K562 (cell line): ENCODE measurements at regions not wholly inside any gene's neighbourhood (a gene's known extent, or its start where the extent isn't known, plus 50 kb on each side); places are given as distances from the start of the nearest gene placed in this dataset.

Experiments used
- ETV5 ChIP-seq: sonication (generic); formaldehyde crosslinking; IDR thresholded peaks from 2 replicates; pipeline ENCODE4 v1.4.0; 2020; ENCODE audit warnings: low read depth, mild to moderate bottlenecking, missing genetic modification reagents
- HMG20A ChIP-seq: fragments of 450-650 bp; formaldehyde crosslinking; conservative IDR thresholded peaks from 2 replicates; pipeline ENCODE4 v1.4.0; 2020; ENCODE audit warnings: mild to moderate bottlenecking, mixed read lengths
- HMG20B ChIP-seq: fragments of 250-450 bp; sonication (Bioruptor Pico); IDR thresholded peaks from 2 replicates; pipeline ENCODE4 v1.5.0; 2021; ENCODE audit warnings: mild to moderate bottlenecking
- IFI16 ChIP-seq: fragments of 250-450 bp; sonication (Bioruptor Pico); IDR thresholded peaks from 2 replicates; pipeline ENCODE4 v2.1.2; 2022; ENCODE audit warnings: mild to moderate bottlenecking, inconsistent platforms
- MAFK ChIP-seq: IDR thresholded peaks from 2 replicates; pipeline ENCODE4 v1.6.1; 2011; ENCODE audit warnings: low read length, improper control_type of control experiment
- SUPT5H ChIP-seq: fragments of 450-650 bp; IDR thresholded peaks from 2 replicates; pipeline ENCODE4 v1.6.1; 2016
- TAL1 ChIP-seq: fragments of 450-650 bp; IDR thresholded peaks from 2 replicates; pipeline ENCODE4 v1.6.1; 2016; ENCODE audit warnings: mild to moderate bottlenecking
- TF ChIP-seq, protein P1 (sequence below), 3 experiments: IDR thresholded peaks in 2 of 3; conservative IDR thresholded peaks in 1 of 3; 2 replicates each; pipeline ENCODE4 v1.5.1; 2011 to 2012; ENCODE audit warnings: low read length in 3 of 3, mild to moderate bottlenecking in 3 of 3, control low read depth in 2 of 3, improper control_type of control experiment in 1 of 3, inconsistent platforms in 1 of 3, low read depth in 1 of 3, mixed read lengths in 1 of 3, moderate library complexity in 1 of 3; ENCODE audit not compliant: insufficient read depth in 2 of 3
- TF ChIP-seq, protein P2 (sequence below): sonication (generic); formaldehyde crosslinking; IDR thresholded peaks from 2 replicates; pipeline ENCODE4 v1.5.0; 2020; ENCODE audit warnings: missing genetic modification reagents

DNA sequence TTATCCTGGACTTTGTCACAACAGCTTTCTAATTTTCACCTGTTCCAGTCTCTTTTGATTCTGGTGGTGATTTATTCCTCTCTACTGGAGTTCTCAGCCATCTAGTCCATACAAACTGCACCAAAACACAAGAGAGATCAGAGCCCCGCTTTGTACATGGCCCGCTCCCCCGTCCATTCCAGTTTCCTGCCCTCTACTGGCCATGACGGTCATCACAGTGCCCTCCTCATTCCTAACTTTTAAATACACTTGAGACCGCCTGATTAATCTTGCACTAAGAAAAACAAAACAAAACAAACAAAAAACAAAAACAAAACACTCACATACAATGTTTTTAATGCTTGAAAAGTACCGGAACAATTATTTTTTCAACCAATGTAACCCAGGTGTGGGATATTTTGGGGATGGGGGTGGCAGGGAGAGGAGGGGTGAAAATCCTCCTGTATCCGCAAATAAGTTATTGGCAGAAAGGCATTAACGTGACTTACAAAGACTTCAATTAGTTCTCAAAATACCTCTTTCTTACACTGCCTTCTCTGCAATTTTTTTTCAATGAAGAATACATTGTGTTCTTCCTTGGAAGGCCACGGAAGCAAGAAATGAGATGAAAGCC, 84.8 kb upstream of the PAM start (continued):
- TF ChIP-seq MAFK = no peak
- TF ChIP-seq SUPT5H = no peak
- TF ChIP-seq ETV5 (CRISPR knock-in tag) = no peak
- TF ChIP-seq, protein P1, sequence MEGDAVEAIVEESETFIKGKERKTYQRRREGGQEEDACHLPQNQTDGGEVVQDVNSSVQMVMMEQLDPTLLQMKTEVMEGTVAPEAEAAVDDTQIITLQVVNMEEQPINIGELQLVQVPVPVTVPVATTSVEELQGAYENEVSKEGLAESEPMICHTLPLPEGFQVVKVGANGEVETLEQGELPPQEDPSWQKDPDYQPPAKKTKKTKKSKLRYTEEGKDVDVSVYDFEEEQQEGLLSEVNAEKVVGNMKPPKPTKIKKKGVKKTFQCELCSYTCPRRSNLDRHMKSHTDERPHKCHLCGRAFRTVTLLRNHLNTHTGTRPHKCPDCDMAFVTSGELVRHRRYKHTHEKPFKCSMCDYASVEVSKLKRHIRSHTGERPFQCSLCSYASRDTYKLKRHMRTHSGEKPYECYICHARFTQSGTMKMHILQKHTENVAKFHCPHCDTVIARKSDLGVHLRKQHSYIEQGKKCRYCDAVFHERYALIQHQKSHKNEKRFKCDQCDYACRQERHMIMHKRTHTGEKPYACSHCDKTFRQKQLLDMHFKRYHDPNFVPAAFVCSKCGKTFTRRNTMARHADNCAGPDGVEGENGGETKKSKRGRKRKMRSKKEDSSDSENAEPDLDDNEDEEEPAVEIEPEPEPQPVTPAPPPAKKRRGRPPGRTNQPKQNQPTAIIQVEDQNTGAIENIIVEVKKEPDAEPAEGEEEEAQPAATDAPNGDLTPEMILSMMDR (IDR thresholded peaks at IDR 0.05 in 2 of 3, conservative IDR thresholded peaks at IDR 0.05 in 1 of 3; ENCODE audit: insufficient read depth in 2 of 3, low read depth in 1 of 3, low read length in 3 of 3) = peak; percentile 60 to 78 (median 78)
- no peak for TF ChIP-seq HMG20A (CRISPR knock-in tag)
- TF ChIP-seq IFI16 (CRISPR knock-in tag) = no peak
- no peak for TF ChIP-seq TAL1
- TF ChIP-seq HMG20B (CRISPR knock-in tag) = no peak
- TF ChIP-seq, protein P2, sequence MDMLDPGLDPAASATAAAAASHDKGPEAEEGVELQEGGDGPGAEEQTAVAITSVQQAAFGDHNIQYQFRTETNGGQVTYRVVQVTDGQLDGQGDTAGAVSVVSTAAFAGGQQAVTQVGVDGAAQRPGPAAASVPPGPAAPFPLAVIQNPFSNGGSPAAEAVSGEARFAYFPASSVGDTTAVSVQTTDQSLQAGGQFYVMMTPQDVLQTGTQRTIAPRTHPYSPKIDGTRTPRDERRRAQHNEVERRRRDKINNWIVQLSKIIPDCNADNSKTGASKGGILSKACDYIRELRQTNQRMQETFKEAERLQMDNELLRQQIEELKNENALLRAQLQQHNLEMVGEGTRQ (CRISPR knock-in tag) = no peak
- TF ChIP-seq, all 486 proteins: peak for 10
